GM18868 (cell line): ENCODE measurements at regions not wholly inside any gene's neighbourhood (a gene's known extent, or its start where the extent isn't known, plus 50 kb on each side); places are given as distances from the start of the nearest gene placed in this dataset.

Experiments
- ATAC-seq: cut with Tn5 transposase; IDR thresholded peaks from one replicate; pipeline ENCODE4 v1.9.1; 2021; ENCODE audit warnings: mild to moderate bottlenecking, moderate library complexity; ENCODE audit not compliant: unreplicated experiment

DNA sequence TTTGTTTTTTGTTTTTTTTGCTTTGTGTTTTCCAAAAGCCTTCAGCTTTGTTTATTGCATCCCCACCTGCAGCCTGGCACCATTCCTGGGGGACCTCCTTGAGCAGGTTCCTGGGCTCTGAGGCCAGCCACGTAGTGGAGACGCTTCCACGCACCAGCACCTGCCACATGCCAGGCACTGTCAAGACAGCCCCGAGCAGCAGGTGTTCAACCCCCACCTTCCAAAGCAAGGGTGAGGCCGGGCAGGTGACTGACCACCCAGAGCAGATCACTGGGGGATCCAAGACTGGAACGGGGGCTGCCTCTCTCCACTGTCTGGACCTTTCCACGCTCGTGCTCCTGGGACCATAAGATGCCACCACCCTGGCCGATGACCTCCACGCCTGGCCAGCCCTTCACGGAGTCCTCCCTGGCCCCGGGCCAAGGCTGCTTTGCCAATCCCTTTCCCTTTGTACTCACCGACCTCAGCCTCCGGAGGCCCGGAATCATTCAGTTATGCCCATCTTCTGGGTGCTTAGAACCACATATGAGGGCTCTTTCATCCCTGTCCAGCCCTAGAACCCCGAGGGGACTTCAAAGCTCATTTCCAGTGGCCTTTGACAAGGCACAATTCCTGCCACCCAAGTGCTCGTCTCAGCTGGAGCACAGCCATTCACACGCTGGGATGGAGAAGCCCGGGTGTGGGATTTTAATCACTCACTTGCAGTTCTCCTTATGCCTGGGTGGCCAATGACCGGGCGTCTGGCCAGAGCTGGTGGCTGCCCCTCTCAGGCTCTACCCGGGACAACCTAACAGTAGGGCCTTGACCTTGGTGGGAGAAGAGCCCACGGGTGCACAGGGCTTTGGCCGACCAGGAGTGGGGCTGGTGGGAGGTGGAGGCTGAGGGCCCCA is 330.8 kb downstream of the NPHP4 start:
- no peak for ATAC-seq

DNA sequence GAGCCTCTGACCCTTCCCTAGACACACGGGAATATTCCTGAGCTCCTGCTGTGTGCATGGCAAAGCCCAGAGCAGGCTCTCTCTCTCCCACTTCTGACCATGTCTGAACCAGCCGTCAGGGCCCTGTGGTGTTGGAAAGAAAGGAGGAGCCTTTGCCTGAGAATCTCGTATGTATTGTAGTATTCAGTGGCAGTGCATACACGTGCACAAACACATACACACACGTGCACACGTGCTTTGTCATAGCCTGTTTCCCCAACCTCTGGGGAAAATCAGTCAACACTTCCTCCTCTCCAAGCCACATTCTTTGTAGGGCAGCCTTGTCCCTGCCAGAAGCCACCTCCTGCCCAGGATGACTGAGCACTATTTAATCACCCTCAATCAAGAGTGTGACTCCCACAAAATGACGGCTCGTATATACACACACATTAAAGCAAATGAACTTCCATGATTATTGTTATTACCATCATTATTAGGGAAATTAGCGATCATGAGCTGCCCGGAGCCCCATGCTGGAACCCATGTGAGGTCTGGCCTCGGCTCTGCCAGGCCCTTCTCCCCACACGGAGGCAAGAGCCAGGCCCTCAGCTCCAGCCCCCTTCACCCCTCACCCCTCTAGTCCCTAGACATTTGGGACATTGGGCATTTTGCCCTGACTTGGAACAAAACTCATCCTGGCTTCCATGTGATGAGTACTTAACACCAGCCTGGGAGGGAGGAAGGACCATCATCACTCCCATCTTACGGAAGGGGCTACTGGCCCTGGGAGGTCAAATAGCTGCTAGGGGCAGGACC is 331.9 kb downstream of the NPHP4 start:
- ATAC-seq = no peak

DNA sequence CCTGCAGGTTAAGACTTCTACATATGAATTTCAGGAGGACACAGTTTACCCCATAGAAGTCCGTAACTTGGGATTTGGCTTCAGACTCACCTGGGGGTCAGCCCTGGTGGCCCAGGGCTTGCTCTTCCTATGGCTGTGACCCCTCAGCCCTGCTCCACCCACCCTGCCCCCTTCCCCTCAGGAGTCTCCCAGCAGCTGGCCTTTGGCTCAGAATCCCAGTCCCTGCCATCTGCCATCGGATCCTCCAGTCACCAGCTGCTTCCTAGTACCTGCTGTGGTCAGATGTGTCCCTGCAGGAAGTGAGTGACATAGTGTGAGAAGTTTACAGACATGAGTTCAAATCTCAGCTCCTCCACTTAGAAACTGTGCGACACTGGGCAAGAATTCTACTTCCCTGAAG is 332.6 kb downstream of the NPHP4 start:
- no peak for ATAC-seq

DNA sequence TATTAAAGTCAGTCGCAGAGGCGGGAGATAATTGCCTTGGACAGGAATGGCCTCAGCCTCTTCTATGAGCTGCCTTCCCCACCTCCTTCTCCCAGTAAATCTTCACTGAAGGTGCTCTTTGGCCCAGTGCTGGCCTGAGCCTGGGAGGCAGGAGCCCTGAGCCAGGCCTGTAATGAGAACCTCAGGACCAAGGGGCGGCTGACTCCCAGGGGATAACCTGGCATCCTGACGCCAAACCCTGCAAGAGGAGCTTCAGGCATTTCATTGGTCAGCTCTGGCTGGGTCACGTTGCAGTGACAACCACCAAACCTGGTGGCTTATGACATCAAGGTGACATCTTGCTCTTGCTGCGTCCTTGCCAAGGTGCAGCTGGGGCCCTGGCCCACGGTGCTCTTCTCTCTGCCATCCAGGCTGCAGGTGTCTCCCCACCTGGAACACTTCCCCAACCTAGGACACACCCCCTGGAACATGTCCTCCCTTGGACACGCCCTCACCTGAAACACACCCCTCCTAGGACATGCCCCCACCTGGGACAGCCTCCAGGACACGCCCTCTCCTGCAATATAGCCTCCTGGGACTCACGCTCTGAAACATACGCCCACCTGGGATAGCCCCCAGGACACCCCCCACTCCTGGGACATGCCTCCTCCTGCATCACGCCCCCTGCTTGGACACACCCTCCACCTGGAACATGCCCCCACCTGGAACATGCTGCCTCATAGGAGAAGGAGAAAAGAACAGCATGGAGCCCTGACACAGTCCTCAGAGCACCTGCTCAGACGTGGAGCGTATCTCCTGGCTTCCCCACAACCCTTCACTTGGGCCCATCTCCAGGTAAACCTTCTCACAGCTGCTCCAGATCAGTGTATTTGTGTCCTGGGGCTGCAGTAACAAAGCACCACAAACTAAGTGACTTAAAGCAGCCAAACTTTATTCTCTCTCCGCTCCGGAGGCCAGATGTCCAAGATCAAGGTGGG is 333.6 kb downstream of the NPHP4 start:
- ATAC-seq = no peak

DNA sequence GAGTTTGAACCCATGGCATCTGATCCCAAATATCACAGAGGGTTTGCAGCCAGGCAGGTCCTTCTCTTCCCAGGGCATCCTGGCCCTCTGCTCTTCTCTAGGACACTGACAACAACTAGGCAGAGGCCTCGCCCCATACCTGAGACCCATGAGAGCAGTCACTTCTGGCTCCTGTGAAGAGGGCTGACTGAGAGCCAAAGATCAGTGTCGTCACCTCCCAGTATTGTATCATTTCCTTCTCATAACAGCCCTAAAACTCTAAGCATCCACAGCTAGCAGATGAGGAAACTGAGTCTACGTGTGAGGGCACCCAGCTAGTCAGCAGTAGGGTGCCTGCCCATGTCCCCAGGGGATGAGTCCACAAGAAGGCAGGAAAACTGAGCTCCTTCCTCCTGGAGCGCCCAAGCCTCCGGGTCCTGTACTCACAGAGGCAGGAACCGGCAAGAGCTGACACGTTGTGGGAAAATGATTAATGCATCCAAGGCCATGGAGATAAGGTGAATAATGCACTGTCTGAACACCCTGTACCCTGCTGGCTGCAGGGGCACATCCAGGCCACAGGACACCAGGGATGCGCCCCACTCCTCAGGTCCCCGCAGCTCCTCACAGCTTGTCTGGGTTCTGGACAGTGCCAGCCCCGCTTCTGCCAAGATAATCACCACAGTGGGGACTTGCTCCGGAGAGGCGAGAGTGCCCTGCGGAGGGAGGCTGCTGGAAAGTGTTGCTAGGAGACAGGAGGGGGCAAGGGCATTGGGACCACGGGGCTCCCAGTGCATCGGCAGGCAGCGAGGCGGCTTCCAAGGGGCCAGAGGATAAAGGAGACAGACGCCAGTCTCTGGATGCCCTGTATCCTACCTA is 340.0 kb downstream of the NPHP4 start:
- ATAC-seq = no peak

DNA sequence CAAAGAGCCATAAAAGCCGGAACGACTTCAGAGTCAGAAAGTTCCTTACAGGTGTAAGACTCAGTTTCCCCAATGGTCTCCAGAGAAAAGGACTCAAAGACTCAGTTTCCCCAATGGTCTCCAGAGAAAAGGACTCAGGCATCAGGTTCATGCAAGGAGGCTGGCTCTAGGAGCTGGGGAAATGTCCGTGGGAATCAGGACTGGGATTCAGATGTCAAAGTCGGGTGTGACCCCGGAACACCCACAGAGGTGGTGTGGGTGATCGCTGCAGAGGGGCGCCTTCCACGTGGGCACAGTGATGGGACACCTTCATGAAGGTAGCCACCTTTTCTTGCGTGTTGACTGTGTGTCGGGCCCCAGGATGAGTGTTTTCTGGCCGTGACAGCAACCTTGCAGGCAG is 340.8 kb downstream of the NPHP4 start:
- ATAC-seq = no peak

DNA sequence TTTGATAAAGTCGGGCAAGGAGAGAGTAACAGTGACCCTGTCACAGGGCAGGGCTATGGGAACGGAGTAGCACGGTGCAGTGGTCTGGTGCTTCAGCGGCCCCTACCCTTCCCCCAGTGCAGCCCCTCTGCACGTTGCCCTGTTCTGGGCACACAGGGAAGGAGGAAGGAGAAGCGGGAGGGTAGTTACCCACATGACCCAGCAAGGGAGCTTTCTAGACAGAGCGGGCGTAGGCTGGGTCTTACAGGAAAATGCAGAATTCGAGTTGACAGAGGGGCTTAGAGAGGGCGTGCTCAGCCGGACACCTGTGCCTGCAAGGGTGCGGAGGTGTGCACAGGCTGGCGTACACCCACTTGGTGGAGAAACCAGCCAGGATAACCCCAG is 341.2 kb downstream of the NPHP4 start:
- ATAC-seq = no peak

DNA sequence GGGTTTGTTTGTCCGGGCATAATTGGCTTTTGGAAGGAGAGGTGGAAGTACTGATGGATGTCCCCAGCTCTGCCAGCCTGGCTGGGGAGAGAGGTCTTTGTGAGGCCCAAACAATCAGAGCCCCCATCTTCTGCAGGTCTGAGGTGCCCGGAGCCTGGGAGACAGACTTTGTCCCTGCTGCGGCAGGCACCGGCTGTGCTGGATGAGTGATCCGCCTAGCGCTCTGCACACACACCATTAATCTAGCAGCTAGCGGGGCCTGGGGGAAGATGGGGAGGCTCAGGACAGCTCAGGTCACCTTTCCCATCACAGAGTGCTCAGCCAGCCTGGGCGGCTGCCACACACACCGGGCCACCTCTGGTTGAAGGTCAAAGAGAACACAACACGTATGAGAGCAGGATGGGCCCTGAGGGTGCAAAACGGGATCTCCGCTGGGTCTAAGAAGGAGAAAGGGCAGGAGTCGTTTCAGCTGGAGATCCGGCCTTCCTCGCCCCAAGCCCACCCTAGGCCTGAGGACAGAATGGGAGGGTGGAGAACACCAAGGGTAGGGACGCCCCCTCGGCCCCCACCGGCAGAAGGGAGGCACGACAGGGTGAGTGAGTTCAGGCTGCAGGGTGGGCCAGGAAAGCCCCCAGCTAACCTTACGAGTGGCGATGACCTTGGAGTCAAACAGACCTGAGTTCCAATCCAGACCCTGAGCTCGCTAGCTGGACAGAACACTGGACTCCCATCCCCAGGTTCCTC is 341.8 kb downstream of the NPHP4 start:
- no peak for ATAC-seq

DNA sequence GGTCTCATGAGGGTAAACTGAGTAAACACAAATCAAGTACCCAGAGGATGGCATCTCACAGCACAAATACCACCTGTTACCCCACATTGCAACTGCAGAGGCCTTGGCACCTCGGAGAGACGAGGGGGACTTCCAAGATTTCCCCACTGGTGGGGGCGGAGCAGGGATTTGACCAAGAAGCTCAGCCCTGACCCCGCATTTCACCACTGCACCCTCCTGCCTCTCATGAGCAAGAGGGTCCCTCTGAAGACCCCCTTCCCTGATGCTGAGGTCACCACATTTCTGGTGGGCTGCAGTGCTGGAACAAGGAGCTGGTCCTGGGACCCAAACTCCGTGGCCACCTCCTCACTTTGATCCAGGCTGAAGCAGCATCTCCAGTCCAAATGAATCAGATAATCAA is 342.4 kb downstream of the NPHP4 start:
- no peak for ATAC-seq

DNA sequence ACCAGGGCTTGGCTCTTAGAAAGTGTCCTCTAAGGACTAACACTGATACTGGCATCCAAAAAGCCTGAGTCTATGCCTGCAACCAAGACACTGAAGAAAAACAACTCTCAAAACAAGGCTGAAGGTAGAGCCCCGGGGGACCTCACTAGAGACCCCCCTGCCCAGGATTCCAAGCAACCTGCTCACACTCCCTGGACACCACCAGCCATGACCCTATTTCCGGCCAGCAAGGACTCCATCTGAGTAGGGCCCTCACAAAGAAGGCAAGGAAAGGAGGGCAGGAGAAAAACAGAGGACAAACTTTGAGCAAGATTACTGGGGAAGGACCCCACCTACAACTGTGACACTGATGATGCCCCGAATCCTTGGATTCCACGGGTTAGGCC is 343.1 kb downstream of the NPHP4 start:
- ATAC-seq = no peak

DNA sequence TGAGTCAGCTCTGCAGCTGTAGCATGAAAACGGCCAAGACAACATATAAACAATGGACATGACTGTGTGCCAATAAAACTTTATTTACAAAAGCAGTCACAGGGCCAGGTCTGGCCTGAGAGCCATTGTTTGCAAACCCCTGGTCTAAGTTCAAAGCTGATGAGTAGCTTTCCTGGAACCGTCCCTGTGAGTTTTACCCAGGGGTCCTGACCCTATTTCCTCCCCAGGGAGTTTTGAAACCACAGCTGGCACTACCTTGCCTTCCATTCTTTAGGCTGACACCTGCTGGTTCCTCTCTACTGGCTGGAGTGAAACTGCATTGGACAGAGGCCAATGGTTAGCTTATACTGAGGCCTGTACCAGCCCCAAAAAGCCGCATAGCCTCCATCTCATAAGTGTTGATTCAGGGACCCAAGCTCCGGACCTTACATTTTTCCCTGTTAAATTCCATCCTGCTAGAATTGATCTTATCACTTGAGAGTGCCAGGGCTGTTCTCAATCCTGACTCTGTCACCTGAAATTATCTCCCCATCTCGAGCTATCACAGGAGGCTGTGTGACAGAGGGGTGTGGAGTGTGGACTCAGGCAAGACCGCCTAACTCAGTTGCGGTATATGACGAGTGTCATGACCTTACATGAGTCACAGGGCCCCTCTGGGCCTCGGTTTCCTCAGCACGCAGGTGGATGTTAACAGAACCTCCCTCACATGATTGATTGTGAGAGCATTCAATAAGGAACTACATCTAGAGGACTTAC is 343.6 kb downstream of the NPHP4 start:
- ATAC-seq = no peak

DNA sequence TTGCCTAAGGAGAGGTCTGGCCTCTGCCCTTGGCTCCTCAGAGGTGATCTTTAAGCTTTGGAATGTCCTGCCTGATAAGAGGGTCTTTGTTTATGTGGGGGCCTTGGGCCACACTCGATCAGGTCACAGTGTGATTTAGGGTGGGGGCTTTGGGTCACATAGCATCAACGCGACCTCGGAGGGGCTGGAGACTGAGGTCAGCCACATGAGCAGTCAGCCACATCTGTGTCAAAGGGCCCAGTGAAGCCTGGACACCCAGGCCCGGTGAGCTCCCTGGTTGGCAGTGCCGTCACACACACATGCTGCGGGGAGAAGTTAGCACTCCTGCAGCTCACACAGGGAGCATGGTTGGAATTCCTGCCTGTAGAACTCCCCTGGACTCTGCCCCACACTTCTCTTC is 345.0 kb downstream of the NPHP4 start:
- no peak for ATAC-seq

DNA sequence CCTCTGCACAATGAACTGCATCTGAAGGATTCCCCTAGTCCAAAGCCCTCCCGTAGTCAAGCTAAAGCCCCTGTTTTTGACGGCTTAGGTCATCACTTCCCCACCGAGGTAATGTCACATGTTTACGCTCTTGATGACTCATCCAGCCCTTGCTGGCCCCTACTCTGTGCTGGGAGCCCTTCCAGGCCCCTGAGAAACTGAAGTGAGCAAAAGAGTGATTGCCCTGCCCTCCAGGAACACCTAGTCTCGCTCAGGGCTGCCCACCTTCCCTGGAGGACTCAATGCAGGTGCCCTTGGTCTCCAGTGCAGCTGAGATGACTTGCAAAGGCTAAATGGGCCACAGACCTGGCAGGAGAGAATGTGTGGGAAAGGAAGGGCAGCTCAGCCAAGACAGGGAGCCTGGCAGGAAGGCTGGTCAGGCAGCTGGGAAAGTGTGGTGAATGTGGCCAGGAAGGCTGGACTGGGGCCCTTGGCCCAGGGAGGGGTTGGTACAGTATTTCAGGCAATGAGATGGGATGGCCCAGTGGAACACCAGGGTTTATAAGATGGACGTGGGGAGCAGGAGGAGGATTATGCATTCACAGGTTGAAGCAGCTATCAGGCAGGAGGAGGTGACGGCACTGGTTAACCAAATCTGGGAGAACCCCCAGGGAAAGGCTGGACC is 345.6 kb downstream of the NPHP4 start:
- ATAC-seq = no peak

DNA sequence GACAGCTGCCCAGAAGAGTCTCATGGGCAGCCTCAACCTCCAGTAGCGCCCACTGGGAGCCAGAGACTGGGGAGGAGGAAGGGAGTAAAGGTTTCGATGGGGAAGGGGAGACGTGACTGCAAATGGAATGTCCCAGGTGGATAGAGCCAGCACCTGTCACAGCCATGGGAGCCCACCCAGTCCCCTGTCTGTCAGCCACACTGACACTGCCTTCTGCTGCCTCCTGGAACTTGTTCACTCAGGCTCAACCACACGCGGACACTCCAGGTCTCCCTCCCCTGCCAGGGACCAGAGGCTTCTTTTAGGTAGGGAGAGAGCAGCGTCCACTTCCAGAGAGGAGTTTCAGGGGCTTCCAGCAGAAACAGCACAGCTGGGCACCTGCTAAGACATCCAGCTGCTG is 346.3 kb downstream of the NPHP4 start:
- ATAC-seq = no peak

DNA sequence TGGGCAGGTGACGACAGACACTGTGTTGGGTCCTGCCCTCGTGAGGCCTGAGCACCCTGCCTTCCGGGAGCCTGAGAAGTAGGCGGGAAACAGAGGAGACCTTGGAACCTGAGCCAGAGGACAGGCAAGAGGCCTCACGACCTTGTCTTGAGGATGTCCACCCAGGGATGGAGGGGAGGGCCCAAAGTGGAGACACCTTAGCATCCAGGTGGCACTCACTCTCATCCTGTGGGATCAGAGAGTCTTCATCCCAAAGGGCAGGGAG is 347.2 kb downstream of the NPHP4 start:
- no peak for ATAC-seq

DNA sequence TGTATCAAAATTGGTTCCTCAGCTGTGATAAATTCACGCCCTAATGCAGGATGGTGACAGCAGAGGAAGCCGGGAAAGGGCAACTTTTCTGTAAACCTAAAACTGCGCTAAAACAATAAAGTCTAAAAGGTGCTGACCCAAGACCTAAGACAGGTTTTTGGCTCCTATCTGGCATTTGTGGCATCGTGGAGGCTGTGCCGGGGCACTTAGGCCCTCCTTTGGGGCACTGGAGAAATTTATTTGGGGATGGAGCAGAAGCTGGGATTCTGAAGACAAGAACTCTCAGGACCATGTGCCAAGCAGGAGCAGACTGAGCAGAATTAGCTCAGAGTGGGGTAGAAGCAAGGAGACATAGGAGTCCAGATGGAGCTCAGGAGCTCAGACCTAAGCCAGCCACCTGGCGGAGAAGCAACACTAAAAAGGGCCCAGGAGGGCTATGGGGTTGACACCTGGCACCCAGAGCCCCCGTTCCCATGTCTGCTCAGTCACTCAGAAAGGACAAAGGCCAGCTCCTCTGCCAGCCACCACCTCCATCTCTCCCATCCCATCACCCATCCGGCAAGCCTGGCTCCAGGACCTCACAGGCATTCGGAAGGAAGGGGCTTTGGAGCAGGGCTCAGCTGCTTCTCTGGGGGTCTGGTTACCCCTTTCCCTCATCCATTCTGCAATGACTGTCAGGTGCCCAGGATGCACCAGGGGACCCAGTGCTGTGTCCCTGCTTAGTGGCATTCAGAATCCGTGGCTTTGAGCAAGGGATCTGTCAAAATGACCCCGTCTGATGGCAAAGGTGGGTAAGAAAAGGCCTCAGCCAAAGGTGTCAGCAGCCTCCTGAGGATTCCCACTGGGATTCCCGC is 347.7 kb downstream of the NPHP4 start:
- no peak for ATAC-seq

DNA sequence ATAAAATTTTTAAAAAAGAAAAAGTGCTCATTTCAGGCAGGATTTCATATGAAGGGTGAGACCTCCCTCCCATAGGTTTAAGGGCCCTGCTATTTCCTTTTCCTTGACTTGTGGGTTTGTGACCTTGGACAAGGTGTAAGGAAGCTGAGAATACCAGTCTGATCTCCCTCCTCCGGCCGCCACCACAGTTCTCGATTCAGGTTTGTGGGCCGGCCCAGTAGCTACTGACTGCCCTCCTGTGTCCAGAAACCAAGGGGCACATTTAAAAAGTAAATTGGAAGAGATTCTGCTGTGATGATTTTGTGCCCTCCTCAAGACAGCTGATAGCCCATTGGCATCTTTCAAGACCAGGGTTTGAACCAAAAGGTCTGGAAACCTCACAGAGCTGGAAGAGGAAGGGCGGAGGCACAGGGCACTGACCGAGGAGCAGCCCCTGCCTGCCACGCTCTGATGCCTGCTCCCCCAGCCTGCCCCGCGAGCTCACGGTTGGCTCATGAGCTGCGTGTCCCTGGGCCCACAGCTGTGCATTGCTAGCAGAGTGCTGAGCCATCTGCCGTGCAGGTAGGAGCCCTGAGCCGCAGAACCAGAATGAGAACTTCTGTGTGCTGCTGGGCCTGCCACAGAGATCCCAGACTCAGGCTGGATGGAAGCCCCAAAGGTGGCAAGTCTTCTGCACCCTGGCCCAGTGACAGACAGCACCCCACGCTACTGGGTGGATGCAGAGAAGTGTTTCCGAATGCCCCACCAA is 348.7 kb downstream of the NPHP4 start:
- ATAC-seq = no peak
